ENCODE measurements at regions not wholly inside any gene's neighbourhood (a gene's known extent, or its start where the extent isn't known, plus 50 kb on each side); places are given as distances from the start of the nearest gene placed in this dataset.

DNA sequence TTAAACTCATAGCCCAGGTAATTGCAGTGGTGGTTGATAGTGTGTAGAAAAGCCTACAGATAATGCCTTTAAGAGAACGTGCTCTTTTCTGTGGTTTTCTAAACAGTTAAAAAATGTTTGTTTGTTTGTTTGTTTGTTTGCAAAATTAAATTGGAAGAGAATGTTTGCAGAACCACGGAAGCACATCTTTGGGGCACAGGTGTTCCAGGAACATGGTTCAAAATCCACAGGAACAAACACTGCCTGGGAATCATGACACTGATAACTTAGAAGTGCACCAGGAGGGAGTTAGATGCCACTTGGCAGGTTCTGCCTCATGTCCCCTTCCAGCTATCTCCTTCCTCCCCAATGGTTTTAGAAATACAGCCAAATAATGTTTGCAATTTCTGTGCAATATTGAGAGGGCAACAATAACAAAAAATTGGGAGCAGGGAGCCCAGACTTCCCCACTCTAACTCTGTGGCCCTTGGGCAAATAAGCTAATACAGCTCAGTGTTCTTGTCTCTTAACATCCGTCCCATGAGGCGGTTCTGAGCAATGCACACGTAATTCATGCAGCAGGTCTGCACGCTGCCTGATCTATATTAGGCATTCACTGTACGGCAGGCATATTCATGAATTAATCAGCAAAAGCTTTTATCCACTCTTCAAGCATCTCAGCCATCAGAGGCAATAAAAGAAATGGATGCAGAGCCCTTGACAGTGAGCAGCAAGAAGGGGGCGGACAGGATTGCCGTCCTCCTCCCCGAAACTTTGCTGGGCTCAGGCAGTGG lies 274.3 kb upstream of the FOXQ1 start:
- TF ChIP-seq POLR2A (IDR thresholded peaks at IDR 0.05; ENCODE audit: low read length) (no peak), GATA1 (IDR thresholded peaks at IDR 0.05; ENCODE audit: low read depth, low read length) (no peak)
